HG02623 (cell line): ENCODE measurements at regions not wholly inside any gene's neighbourhood (a gene's known extent, or its start where the extent isn't known, plus 50 kb on each side); places are given as distances from the start of the nearest gene placed in this dataset.

Source experiments
- ATAC-seq: cut with Tn5 transposase; IDR thresholded peaks from one replicate; pipeline ENCODE4 v1.9.1; 2021; ENCODE audit warnings: moderate library complexity; ENCODE audit not compliant: unreplicated experiment

DNA sequence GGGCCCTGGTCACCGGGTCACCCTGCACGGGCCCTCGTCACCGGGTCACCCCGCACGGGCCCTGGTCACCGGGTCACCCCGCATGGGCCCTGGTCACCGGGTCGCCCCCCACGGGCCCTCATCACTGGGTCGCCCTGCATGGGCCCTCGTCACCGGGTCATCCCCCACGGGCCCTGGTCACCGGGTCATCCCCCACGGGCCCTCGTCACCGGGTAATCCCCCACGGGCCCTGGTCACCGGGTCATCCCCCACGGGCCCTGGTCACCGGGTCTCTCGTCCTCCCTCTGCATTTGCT, 77.6 kb downstream of the RIPK4 start:
- no peak for ATAC-seq

DNA sequence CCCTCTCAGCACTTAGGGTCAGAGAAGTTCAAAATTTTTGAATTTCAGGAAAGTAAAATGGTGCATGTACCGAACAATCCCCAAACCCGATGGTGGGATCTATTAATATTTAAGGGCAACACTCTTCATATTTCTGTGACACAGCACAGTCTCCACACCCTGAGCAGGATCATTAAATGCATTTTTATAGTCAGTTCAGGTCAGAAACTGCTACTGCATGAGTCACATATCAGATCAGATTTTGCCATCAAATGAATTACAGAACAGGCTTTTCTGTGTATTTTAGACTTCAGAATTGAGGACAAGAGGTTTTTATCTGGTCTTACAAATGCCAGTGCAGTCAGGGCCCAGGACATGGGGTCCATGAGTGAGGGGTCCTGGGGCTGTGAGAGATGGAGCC, 79.2 kb downstream of the RIPK4 start:
- ATAC-seq, result no peak

- ATAC-seq, result no peak
Observed at GRCh38 chr21:41686664-41687063, 80.2 kb downstream of the RIPK4 start.

DNA sequence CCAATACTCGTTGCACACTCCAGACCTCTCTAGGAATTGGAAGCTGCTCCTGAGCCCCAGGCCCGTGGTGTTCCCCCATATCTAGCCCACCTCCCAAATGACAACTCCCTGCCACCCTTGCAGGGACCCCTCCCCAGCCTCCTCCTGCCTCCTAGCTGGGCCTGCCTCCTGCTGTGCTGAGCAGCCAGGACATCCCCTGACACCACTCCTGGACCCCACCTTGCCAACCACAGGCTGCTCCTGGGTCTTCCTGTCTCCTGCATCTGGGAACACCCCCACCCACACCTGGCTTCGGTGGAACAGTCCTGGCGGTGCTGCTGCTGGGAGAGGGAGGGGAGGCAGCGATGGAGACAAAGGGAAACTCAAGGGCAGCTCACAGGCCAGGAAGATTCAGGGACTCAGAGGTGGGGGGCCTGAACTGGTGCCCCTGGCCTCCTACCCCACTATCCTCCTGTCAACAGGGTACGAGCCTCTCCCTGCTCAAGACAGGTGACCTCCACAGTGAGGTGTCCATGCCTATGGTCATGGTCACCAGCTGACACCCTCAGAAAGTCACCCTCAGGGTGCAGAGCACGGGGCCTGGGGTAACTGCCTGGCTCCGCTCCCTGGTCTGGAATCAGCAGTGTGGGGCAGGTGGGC, 81.2 kb downstream of the RIPK4 start:
- ATAC-seq, result no peak

GRCh38 chr21:41684381-41685245, 82.2 kb downstream of the RIPK4 start:
- ATAC-seq, result no peak

GRCh38 chr21:41683815-41684214, 83.0 kb downstream of the RIPK4 start:
- ATAC-seq, result no peak

- no peak for ATAC-seq
Observed at GRCh38 chr21:41682719-41683179, 84.1 kb downstream of the RIPK4 start.

DNA sequence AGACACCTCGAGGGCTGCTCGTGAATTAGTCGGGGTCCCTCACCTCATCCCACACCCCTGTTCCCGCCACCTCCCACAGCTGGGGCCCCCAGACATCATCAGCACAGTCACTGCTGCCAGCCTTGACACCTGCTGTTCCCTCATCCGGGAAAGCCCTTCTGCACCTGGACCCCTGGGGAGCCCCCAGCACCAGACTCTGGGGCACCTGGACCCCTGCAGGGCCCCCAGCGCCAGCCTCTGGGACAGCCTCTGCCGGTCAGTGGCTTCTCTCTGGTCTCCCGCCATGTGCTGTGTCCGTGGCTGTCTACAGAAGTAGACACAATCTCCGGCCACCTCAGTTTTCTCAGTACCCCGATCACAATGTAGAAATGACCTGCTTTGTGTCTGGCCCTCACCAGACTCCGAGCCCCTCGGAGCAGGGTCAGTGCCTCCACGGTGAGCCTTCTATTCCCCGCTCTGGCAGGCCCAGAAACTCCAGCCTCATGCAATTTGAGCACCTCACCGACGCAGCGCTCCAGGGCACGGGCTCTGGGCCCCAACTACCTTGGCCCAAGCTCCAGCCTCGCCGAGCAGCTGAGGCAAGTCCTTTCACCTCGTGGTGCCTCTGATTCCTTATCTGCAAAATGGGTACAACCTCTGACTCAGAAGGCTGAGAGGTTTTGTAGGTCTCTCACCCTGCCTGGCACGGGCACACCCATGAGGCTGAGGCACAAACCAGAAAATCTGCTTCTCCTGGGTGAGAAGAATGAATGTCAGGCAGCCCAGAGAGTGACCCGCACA, 84.7 kb downstream of the RIPK4 start:
- ATAC-seq, result no peak

DNA sequence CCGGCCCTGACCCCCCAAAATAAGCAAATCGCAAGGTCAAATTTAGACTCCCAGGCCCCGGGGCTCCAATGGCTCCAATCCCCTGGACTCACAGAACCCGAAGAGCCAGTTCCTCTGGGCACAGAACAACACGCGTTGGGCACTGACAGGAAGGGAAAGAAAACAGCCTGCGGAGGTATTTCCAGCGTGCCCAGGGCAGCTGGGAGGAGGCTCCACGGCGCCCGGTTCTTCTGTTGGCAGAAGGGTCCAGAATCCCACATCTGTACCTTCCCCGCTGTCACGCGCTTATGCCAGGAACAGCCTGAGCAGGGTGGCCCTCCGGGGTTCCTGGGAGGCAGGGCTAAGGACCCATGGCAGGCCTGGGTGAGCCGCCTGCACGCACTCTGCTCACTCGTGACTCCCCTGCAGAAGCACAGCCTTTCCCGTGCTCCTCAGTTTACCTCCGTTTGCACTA, 85.5 kb downstream of the RIPK4 start:
- no peak for ATAC-seq

GRCh38 chr21:41680444-41681347, 86.2 kb downstream of the RIPK4 start:
- no peak for ATAC-seq

DNA sequence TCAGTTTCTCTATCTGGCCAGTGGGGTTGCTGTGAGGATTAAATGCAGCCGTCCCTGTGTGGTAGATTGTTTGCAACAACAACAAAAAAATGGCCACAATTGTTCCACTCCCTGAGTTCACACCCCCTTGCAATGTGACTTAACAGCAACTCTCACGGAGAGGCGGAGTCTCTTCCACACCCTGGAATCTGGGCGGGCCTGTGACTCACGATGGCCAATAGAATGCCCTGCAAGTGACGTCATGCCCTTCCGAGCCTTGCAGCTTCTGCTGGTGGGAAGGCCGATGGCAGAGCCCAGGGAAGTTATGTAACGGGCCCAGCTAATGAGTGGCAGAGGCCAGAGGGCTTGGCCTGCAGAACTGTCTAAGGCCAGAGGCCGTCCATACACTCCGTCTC, 87.9 kb downstream of the RIPK4 start:
- ATAC-seq, result no peak

GRCh38 chr21:41678016-41678923, 88.6 kb downstream of the RIPK4 start:
- ATAC-seq, result no peak

GRCh38 chr21:41677671-41678015, 89.2 kb downstream of the RIPK4 start:
- ATAC-seq, result no peak

DNA sequence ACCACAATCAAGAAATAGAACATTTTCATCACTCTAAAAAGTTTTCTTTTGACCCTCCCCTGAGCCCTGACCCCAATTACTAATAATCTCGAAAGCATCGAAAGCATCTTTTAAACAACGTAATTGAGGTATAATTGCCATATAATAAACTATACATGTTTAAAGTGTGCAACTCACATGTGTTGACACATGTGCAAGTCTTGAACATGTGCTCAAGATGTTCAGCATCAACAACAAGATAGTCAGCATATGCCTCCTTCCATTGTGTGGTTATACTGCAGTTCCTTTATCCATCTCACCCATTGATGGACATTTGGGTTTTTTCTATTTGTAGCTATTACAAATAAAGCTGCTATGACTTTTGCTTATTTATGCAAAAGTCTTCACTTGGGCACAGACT, 90.7 kb downstream of the RIPK4 start:
- ATAC-seq, result no peak

GRCh38 chr21:41675574-41675973, 91.3 kb downstream of the RIPK4 start:
- ATAC-seq, result no peak

- no peak for ATAC-seq
Observed at GRCh38 chr21:41674402-41674801, 92.5 kb downstream of the RIPK4 start.

DNA sequence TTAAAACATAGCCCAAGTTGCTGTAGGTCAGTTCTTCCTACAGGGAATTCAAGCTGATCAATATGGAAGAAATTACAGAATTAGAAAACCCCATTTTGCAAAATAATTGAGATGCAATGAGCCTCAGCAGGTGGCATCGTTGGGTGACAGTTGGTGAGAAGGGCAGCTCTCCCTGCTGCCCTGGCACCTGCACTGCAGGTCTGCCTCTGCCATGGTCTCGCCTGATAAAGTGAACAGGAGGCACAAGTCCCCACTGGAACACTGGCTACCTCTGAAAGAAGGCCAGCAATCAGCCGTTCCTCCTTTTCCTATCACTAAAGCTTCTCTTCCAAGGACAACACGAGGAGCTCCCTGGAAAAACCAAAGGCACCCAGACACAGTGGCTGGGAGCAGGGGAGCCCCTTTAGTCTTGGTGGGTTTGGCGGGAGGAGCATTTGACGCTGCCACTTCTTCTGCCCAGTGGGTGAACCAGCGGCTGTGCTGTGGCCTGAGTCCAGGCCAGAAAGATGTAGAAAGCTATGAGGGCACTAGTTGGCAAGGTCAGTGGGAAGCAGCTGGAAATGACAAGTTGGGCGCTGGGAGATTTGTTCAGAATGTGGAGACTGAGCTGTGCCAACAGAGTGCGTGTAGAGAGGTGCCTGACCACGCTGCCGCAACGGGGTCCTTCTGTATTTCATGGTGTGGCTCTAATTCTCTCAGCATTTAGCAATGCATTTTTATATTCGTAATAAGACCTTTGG, 93.1 kb downstream of the RIPK4 start:
- ATAC-seq, result no peak

DNA sequence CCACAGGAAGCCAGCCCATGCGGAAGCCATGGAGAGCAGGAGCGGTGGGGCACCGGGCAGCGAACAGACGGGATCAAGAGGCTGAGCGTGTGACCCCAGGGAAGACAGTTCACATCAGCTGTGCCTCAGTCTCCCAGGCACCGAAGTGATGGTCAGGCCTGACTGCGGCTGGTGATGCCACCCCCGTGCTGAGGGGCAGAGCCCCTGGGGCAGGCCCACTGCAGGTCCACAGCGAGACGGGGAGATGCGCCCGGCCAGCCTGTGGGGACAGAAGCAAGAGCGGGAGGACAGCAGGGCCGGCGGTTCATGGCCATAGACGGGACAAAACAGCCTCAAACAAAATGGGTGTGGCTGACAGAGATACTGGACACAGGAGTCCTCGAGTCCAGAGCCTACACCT, 93.8 kb downstream of the RIPK4 start:
- no peak for ATAC-seq

- no peak for ATAC-seq
Observed at GRCh38 chr21:41672543-41672915, 94.3 kb downstream of the RIPK4 start.
